ENCODE measurements at regions not wholly inside any gene's neighbourhood (a gene's known extent, or its start where the extent isn't known, plus 50 kb on each side); places are given as distances from the start of the nearest gene placed in this dataset.

DNA sequence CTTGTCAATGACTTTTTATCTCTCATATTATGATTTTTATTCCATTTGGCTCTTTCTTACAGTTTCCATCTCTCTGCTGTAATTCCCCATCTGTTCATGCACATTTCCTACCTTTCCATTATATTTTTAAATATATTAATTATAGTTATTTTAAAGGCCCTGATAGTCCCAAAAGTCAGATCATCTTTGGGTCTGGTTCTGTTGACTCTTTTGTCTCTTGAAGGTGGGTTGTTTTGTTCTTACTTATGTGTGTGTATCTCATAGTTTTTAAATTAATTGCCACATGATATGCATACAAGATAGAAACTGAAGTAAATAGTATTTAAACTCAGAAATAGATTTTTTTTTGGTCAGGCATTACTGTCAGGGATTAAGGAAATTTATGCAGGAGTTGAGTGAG, 178.0 kb upstream of the AJAP1 start:
- Histone ChIP-seq H3K27ac (ENCODE audit: low read depth, low read length) (no peak overlapping the region), H4K20me1 (ENCODE audit: insufficient read depth, low read length) (no peaks in the 10 kb centered on the region), H3K4me3 (ENCODE audit: insufficient read depth, low read depth, low read length) (no peak overlapping the region), H3K4me1 (ENCODE audit: insufficient read depth, low read length) (no peaks in the 10 kb centered on the region), H3K27me3 (ENCODE audit: insufficient read depth, low read length) (no peaks in the 10 kb centered on the region), H3K36me3 (ENCODE audit: insufficient read depth, low read length) (no peaks in the 10 kb centered on the region), H3K4me2 (ENCODE audit: low read length) (no peak overlapping the region), H3K9ac (ENCODE audit: low read length) (no peak overlapping the region), H3K79me2 (ENCODE audit: insufficient read depth, low read length) (no peaks in the 10 kb centered on the region), H2AFZ (ENCODE audit: low read depth, low read length) (no peak overlapping the region), H3K9me3 (ENCODE audit: insufficient read depth, low read depth, low read length) (peaks cover 11% of the 10 kb centered on the region)
- Mint-ChIP-seq H3K27ac (ENCODE audit: unreplicated experiment) (no peak overlapping the region), H3K4me1 (ENCODE audit: low read depth, unreplicated experiment) (no peaks in the 10 kb centered on the region), H3K36me3 (ENCODE audit: low read depth, unreplicated experiment) (no peaks in the 10 kb centered on the region), H3K27me3 (ENCODE audit: low read depth, unreplicated experiment) (no peaks in the 10 kb centered on the region), H3K9me3 (ENCODE audit: unreplicated experiment) (peaks cover 18% of the 10 kb centered on the region), H3K4me3 (ENCODE audit: unreplicated experiment) (no peak overlapping the region)
- no peak for FAIRE-seq
- DNase-seq (ENCODE audit: low read depth), result no peak
- no peak for TF ChIP-seq EZH2 (IDR thresholded peaks at IDR 0.05; ENCODE audit: insufficient read depth, low read length)
- TF ChIP-seq, protein P1, sequence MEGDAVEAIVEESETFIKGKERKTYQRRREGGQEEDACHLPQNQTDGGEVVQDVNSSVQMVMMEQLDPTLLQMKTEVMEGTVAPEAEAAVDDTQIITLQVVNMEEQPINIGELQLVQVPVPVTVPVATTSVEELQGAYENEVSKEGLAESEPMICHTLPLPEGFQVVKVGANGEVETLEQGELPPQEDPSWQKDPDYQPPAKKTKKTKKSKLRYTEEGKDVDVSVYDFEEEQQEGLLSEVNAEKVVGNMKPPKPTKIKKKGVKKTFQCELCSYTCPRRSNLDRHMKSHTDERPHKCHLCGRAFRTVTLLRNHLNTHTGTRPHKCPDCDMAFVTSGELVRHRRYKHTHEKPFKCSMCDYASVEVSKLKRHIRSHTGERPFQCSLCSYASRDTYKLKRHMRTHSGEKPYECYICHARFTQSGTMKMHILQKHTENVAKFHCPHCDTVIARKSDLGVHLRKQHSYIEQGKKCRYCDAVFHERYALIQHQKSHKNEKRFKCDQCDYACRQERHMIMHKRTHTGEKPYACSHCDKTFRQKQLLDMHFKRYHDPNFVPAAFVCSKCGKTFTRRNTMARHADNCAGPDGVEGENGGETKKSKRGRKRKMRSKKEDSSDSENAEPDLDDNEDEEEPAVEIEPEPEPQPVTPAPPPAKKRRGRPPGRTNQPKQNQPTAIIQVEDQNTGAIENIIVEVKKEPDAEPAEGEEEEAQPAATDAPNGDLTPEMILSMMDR (IDR thresholded peaks at IDR 0.05; ENCODE audit: insufficient read depth, low read depth, low read length), result no peak

DNA sequence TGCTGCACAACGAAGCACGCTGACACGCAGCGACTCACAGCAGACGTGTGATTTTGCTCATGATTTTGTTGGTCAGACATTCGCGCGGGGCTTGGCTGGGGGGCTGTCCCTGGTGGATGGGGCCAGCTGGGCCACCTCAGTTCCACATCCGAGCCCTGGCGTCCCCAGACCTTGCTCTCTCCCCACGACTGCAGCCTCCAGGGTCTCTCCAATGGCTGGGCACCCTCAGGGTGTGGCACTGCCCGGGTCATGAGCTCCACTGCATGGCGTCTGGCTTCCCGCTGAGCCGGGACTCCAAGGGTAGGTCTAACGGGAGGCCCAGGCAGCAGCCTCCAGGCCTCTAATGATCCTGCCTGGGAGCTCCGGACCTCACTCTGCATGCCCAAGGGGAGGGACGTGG, 173.0 kb upstream of the AJAP1 start:
- Histone ChIP-seq H3K9ac (ENCODE audit: low read length) (no peak overlapping the region), H3K4me3 (ENCODE audit: insufficient read depth, low read depth, low read length) (no peak overlapping the region), H3K27ac (ENCODE audit: low read depth, low read length) (no peak overlapping the region), H3K36me3 (ENCODE audit: insufficient read depth, low read length) (no peaks in the 10 kb centered on the region), H3K9me3 (ENCODE audit: insufficient read depth, low read depth, low read length) (peaks cover 10% of the 10 kb centered on the region), H4K20me1 (ENCODE audit: insufficient read depth, low read length) (no peaks in the 10 kb centered on the region), H2AFZ (ENCODE audit: low read depth, low read length) (no peak overlapping the region), H3K4me2 (ENCODE audit: low read length) (no peak overlapping the region), H3K4me1 (ENCODE audit: insufficient read depth, low read length) (no peaks in the 10 kb centered on the region), H3K79me2 (ENCODE audit: insufficient read depth, low read length) (no peaks in the 10 kb centered on the region), H3K27me3 (ENCODE audit: insufficient read depth, low read length) (no peaks in the 10 kb centered on the region)
- Mint-ChIP-seq H3K4me3 (ENCODE audit: unreplicated experiment) (no peak overlapping the region), H3K36me3 (ENCODE audit: low read depth, unreplicated experiment) (no peaks in the 10 kb centered on the region), H3K27me3 (ENCODE audit: low read depth, unreplicated experiment) (peaks cover 4% of the 10 kb centered on the region), H3K9me3 (ENCODE audit: unreplicated experiment) (peaks cover 11% of the 10 kb centered on the region), H3K4me1 (ENCODE audit: low read depth, unreplicated experiment) (no peaks in the 10 kb centered on the region), H3K27ac (ENCODE audit: unreplicated experiment) (no peak overlapping the region)
- FAIRE-seq (no peak), DNase-seq (ENCODE audit: low read depth) (no peak)
- TF ChIP-seq, protein P1 (IDR thresholded peaks at IDR 0.05; ENCODE audit: insufficient read depth, low read depth, low read length), result no peak
- TF ChIP-seq EZH2 (IDR thresholded peaks at IDR 0.05; ENCODE audit: insufficient read depth, low read length), result no peak

DNA sequence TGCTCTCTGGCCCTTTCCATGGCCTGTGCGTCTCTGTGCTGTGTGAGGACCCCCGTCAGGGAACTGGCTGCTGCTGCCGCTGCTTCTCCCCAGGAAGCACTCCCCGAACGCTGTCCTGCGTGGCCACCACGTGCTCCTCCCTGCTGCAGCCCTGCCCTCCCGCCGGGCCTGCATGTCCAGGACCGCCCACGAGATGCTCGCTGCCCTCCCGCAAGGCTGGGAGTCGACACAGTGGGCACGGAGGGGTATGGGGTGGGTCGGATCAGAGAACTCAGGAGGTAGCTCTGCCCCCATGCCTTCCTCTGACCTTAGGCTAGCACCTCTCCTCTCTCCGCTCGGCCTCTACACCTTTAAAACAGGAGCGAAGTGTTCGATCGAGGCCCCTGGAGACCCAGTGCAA, 171.9 kb upstream of the AJAP1 start:
- no peak overlapping the region for H3K27ac ChIP-seq (ENCODE audit: low read depth, low read length)
- no peak overlapping the region for H3K4me2 ChIP-seq (ENCODE audit: low read length)
- H3K27ac Mint-ChIP-seq (ENCODE audit: unreplicated experiment), result no peak overlapping the region
- H3K4me1 ChIP-seq (ENCODE audit: insufficient read depth, low read length), result no peaks in the 10 kb centered on the region
- FAIRE-seq (no peak), DNase-seq (ENCODE audit: low read depth) (no peak)
- no peak overlapping the region for H3K4me3 ChIP-seq (ENCODE audit: insufficient read depth, low read depth, low read length)
- H3K27me3 ChIP-seq (ENCODE audit: insufficient read depth, low read length), result no peaks in the 10 kb centered on the region
- H3K9me3 Mint-ChIP-seq (ENCODE audit: unreplicated experiment), result peaks cover 4% of the 10 kb centered on the region
- no peak overlapping the region for H3K9ac ChIP-seq (ENCODE audit: low read length)
- peaks cover 4% of the 10 kb centered on the region for H3K27me3 Mint-ChIP-seq (ENCODE audit: low read depth, unreplicated experiment)
- TF ChIP-seq, protein P1 (IDR thresholded peaks at IDR 0.05; ENCODE audit: insufficient read depth, low read depth, low read length), result no peak
- TF ChIP-seq EZH2 (IDR thresholded peaks at IDR 0.05; ENCODE audit: insufficient read depth, low read length), result no peak
- no peaks in the 10 kb centered on the region for H3K36me3 Mint-ChIP-seq (ENCODE audit: low read depth, unreplicated experiment)
- H3K79me2 ChIP-seq (ENCODE audit: insufficient read depth, low read length), result no peaks in the 10 kb centered on the region
- H3K4me3 Mint-ChIP-seq (ENCODE audit: unreplicated experiment), result no peak overlapping the region
- no peaks in the 10 kb centered on the region for H3K4me1 Mint-ChIP-seq (ENCODE audit: low read depth, unreplicated experiment)
- no peaks in the 10 kb centered on the region for H4K20me1 ChIP-seq (ENCODE audit: insufficient read depth, low read length)
- no peak overlapping the region for H2AFZ ChIP-seq (ENCODE audit: low read depth, low read length)
- peaks cover 7% of the 10 kb centered on the region for H3K9me3 ChIP-seq (ENCODE audit: insufficient read depth, low read depth, low read length)
- H3K36me3 ChIP-seq (ENCODE audit: insufficient read depth, low read length), result no peaks in the 10 kb centered on the region
